Ovary (tissue), 3 donors: ENCODE measurements at regions not wholly inside any gene's neighbourhood (a gene's known extent, or its start where the extent isn't known, plus 50 kb on each side); places are given as distances from the start of the nearest gene placed in this dataset.

Source experiments
- POLR2A ChIP-seq: fragments of 450-650 bp; IDR thresholded peaks from one replicate; pipeline ENCODE4 v1.6.1; 2017; ENCODE audit warnings: antibody characterized with exemption, mild to moderate bottlenecking, moderate library complexity
- TF ChIP-seq, protein P1 (sequence below), 3 donors: fragments of 450-650 bp in 2 of 3; fragments of 200-600 bp in 1 of 3; IDR thresholded peaks; one replicate each; pipeline versions ENCODE4 v1.5.1 to v1.8.0; 2016 to 2022; ENCODE audit warnings: antibody characterized with exemption in 3 of 3, mild to moderate bottlenecking in 1 of 3
- donor health status: DM: no; HTN: no; CAD: no.

GRCh38 chr7:86339051-86339450, 304.7 kb upstream of the GRM3 start:
- no peak for TF ChIP-seq POLR2A
- TF ChIP-seq, protein P1, sequence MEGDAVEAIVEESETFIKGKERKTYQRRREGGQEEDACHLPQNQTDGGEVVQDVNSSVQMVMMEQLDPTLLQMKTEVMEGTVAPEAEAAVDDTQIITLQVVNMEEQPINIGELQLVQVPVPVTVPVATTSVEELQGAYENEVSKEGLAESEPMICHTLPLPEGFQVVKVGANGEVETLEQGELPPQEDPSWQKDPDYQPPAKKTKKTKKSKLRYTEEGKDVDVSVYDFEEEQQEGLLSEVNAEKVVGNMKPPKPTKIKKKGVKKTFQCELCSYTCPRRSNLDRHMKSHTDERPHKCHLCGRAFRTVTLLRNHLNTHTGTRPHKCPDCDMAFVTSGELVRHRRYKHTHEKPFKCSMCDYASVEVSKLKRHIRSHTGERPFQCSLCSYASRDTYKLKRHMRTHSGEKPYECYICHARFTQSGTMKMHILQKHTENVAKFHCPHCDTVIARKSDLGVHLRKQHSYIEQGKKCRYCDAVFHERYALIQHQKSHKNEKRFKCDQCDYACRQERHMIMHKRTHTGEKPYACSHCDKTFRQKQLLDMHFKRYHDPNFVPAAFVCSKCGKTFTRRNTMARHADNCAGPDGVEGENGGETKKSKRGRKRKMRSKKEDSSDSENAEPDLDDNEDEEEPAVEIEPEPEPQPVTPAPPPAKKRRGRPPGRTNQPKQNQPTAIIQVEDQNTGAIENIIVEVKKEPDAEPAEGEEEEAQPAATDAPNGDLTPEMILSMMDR (IDR thresholded peaks at IDR 0.05): no peak
